ENCODE measurements at regions not wholly inside any gene's neighbourhood (a gene's known extent, or its start where the extent isn't known, plus 50 kb on each side); places are given as distances from the start of the nearest gene placed in this dataset.

DNA sequence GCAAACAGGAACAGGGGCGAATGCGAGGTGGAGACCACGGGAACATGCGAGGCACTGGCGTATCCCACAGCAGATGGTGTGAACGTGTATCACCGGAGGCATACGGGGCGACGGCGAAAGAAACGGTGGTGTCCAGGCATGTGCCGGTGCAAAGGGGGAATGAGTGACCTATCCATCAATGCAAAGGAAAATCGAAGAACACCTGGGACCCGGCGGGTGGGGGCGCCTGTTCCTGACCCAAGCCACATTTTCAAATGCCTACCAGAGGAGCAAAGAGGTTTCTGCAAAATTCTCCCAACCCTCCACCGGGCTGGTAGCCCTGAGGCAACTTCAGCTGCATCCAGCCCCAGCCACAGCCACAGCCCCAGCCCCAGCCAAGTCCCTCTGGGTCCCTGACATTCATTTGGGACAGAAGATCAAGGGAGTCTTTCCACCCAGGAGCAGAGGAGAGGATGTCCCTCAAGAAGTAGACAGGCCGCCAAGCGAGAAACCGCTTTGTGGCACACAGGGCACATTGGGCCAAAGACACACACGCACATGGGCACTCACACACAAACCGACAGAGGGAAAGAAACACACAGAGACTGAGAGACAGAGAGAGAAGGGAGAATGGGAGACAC, 164.0 kb upstream of the ZNF337 start:
- TF ChIP-seq ZNF282 (CRISPR knock-in tag; IDR thresholded peaks at IDR 0.05), result no peak
- TF ChIP-seq ZNF274 (IDR thresholded peaks at IDR 0.05; ENCODE audit: borderline replicate concordance, low read depth, low read length), result no peak
- TF ChIP-seq TBP (optimal IDR thresholded peaks at IDR 0.05; ENCODE audit: low read depth, low read length), result no peak
- TF ChIP-seq SP1 (CRISPR knock-in tag; IDR thresholded peaks at IDR 0.05), result no peak
- TF ChIP-seq EP300 (IDR thresholded peaks at IDR 0.05; ENCODE audit: low read length), result no peak
